ENCODE measurements at regions not wholly inside any gene's neighbourhood (a gene's known extent, or its start where the extent isn't known, plus 50 kb on each side); places are given as distances from the start of the nearest gene placed in this dataset.

- no peak for TF ChIP-seq GATA3 (IDR thresholded peaks at IDR 0.05; ENCODE audit: low read depth, low read length)
- no peak for TF ChIP-seq GATA2 (IDR thresholded peaks at IDR 0.05; ENCODE audit: low read depth, low read length)
These were observed 124.4 kb upstream of the TMEM161B start for GRCh38 chr5:88393042-88393441.
